SK-N-MC (cell line): ENCODE measurements at regions not wholly inside any gene's neighbourhood (a gene's known extent, or its start where the extent isn't known, plus 50 kb on each side); places are given as distances from the start of the nearest gene placed in this dataset.
"Not testable (repeated sequence)": the region's sequence is repeated elsewhere in the genome, so short reads cannot be mapped to it uniquely, and the experiment has no call there.

Experiments
- EZH2 ChIP-seq: fragments of 200-600 bp; sonication (generic); IDR thresholded peaks from one replicate; pipeline ENCODE4 v1.6.1; 2017; ENCODE audit warnings: antibody characterized with exemption
- FOXP2 ChIP-seq: optimal IDR thresholded peaks from 2 replicates; pipeline ENCODE3; 2011; ENCODE audit warnings: mild to moderate bottlenecking, moderate library complexity; ENCODE audit not compliant: insufficient read depth; ENCODE audit errors: extremely low read length, control extremely low read depth
- POLR2AphosphoS5 ChIP-seq: IDR thresholded peaks from 2 replicates; pipeline ENCODE4 v1.6.1; 2012; ENCODE audit warnings: mild to moderate bottlenecking, low read depth, low read length, borderline replicate concordance

- TF ChIP-seq EZH2, POLR2AphosphoS5, FOXP2: not testable (repeated sequence)
Measured at GRCh38 chr9:85808329-85808728, 66.6 kb upstream of the AGTPBP1 start.
